Fibroblast of lung (primary cell): ENCODE measurements at regions not wholly inside any gene's neighbourhood (a gene's known extent, or its start where the extent isn't known, plus 50 kb on each side); places are given as distances from the start of the nearest gene placed in this dataset.
A peak's percentile ranks its signal among the peaks of the same experiment; 100 is the strongest.

Source experiments
- DNase-seq, 2 donors: peaks; one replicate each; pipeline versions ENCODE4 v3.0.0 to v3.0.0-alpha.2; 2010; ENCODE audit warnings: low read depth in 2 of 2
- H2AFZ ChIP-seq: 2 replicates; pipeline ENCODE4 v1.5.1; 2012; ENCODE audit warnings: low read length, control low read depth, inconsistent platforms
- H3K27ac ChIP-seq: 2 replicates; pipeline ENCODE4 v1.5.1; 2011; ENCODE audit warnings: low read length, control low read depth; ENCODE audit not compliant: insufficient read depth
- H3K27me3 ChIP-seq: 2 replicates; pipeline ENCODE4 v1.5.1; 2011; ENCODE audit warnings: mild to moderate bottlenecking, low read length; ENCODE audit not compliant: control insufficient read depth, insufficient read depth
- H3K36me3 ChIP-seq: 2 replicates; pipeline ENCODE4 v1.5.1; 2011; ENCODE audit warnings: low read length; ENCODE audit not compliant: control insufficient read depth, insufficient read depth
- H3K4me1 ChIP-seq: 2 replicates; pipeline ENCODE4 v1.5.1; 2011; ENCODE audit warnings: low read length; ENCODE audit not compliant: control insufficient read depth, insufficient read depth; ENCODE audit errors: extremely low read depth
- H3K4me2 ChIP-seq: 2 replicates; pipeline ENCODE4 v1.5.1; 2011; ENCODE audit warnings: low read length, control low read depth; ENCODE audit not compliant: insufficient read depth; ENCODE audit errors: extremely low read depth
- H3K4me3 ChIP-seq, 4 experiments: fragments of 200-600 bp in 1 of 4; sonication (generic) in 1 of 4; replicated peaks in 1 of 4; 2 replicates each; pipeline ENCODE4 v1.5.1; 2011 to 2016; ENCODE audit warnings: low read length in 4 of 4, low read depth in 3 of 4, mild to moderate bottlenecking in 3 of 4, control low read depth in 2 of 4, inconsistent platforms in 1 of 4, mixed read lengths in 1 of 4; ENCODE audit not compliant: insufficient read depth in 1 of 4; ENCODE audit errors: control extremely low read depth in 1 of 4
- H3K79me2 ChIP-seq: 2 replicates; pipeline ENCODE4 v1.5.1; 2012; ENCODE audit warnings: mild to moderate bottlenecking, low read length, inconsistent platforms; ENCODE audit not compliant: control insufficient read depth, insufficient read depth
- H3K9ac ChIP-seq: 2 replicates; pipeline ENCODE4 v1.5.1; 2011; ENCODE audit warnings: mild to moderate bottlenecking, low read length, control low read depth; ENCODE audit not compliant: insufficient read depth
- H3K9me3 ChIP-seq: 2 replicates; pipeline ENCODE4 v1.5.1; 2012; ENCODE audit warnings: low read depth, low read length; ENCODE audit not compliant: control insufficient read depth, insufficient read depth
- H4K20me1 ChIP-seq: 2 replicates; pipeline ENCODE4 v1.5.1; 2011; ENCODE audit warnings: low read length; ENCODE audit not compliant: control insufficient read depth, insufficient read depth; ENCODE audit errors: extremely low read depth
- EZH2 ChIP-seq: IDR thresholded peaks from 2 replicates; pipeline ENCODE4 v1.5.1; 2012; ENCODE audit warnings: low read length, control low read depth, mild to moderate bottlenecking; ENCODE audit errors: missing control alignments
- TF ChIP-seq, protein P1 (sequence below), 2 donors: IDR thresholded peaks in 1 of 2; conservative IDR thresholded peaks in 1 of 2; 1 replicate in 1 of 2; 2 replicates in 1 of 2; pipeline ENCODE4 v1.5.1; 2011 to 2012; ENCODE audit warnings: low read length in 2 of 2, control low read depth in 1 of 2, inconsistent platforms in 1 of 2, low read depth in 1 of 2, mild to moderate bottlenecking in 1 of 2

DNA sequence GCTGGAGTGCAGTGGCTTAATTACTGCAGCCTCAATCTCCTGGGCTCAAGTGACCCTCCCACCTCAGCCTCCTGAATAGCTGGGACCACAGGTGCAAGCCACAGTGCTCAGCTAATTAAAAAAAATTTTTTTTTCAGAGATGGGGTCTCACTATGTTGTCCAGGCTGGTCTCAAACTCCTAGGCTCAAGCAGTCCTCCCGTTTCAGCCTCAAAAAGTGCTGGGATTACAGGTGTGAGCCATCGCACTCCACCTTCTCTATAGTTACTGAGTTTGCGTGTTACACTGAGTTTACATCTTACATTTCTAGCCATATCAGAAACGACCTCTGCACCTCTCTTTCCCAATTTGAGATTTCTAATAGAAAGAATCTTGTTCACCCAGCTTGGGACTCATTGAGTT is 53.6 kb upstream of the EML4 start:
- H3K79me2 ChIP-seq = no peaks in the 10 kb centered on the region
- no peak overlapping the region for H3K9ac ChIP-seq
- no peaks in the 10 kb centered on the region for H3K27me3 ChIP-seq
- no peak overlapping the region for H2AFZ ChIP-seq
- H3K9me3 ChIP-seq = no peaks in the 10 kb centered on the region
- DNase-seq = no peak
- no peak overlapping the region for H3K4me3 ChIP-seq
- no peaks in the 10 kb centered on the region for H3K36me3 ChIP-seq
- H3K27ac ChIP-seq = no peak overlapping the region
- TF ChIP-seq, protein P1, sequence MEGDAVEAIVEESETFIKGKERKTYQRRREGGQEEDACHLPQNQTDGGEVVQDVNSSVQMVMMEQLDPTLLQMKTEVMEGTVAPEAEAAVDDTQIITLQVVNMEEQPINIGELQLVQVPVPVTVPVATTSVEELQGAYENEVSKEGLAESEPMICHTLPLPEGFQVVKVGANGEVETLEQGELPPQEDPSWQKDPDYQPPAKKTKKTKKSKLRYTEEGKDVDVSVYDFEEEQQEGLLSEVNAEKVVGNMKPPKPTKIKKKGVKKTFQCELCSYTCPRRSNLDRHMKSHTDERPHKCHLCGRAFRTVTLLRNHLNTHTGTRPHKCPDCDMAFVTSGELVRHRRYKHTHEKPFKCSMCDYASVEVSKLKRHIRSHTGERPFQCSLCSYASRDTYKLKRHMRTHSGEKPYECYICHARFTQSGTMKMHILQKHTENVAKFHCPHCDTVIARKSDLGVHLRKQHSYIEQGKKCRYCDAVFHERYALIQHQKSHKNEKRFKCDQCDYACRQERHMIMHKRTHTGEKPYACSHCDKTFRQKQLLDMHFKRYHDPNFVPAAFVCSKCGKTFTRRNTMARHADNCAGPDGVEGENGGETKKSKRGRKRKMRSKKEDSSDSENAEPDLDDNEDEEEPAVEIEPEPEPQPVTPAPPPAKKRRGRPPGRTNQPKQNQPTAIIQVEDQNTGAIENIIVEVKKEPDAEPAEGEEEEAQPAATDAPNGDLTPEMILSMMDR (conservative IDR thresholded peaks at IDR 0.05 in 1 of 2, IDR thresholded peaks at IDR 0.05 in 1 of 2; ENCODE audit: low read depth in 1 of 2, low read length in 2 of 2) = no peak
- no peak for TF ChIP-seq EZH2
- no peak overlapping the region for H3K4me2 ChIP-seq
- no peaks in the 10 kb centered on the region for H4K20me1 ChIP-seq
- peaks cover 15% of the 10 kb centered on the region for H3K4me1 ChIP-seq

DNA sequence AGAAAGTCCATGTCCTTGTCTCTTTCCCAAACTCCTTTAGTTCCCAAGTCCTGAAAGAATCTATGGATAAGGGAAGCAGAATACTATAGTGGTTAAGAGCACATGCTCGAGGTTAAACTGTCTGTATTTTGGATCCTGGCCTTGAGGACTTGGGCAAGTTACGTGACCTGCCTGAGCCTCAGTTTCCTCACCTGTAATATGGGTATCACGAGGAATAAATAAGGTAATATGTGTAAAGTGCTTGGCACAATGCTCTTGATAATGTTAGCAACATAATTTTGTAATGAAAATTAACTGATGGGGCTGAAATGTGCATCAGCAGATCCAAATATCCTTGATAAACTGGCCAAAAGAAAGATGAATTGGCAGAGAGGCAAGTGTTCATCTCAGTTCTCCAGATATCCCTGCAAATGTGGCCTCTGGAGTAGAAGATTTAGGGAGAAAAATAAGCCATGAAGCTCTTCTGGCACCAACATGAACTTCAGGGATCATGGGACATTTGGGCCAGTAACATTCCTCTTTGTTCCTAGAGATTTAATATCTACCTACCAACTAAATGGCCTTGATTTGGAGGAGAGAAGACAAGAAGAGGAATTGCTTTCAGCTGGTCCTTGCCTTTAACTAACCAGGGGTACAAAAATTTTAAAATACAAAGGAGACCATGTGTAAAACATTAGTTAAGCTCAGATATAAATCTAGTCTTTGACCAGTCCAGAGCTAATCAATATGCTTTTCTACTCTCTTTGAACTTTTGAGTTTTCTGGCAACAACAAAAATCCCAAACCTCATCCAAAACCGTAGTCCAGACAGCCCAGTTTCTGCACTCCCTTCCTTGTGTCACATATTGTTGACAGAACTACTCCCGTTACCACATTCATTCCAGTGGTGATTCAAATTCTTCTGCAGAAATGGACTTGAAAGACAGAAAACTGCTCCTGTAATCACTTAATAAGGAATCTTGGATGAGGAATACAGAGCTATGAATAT is 52.7 kb upstream of the EML4 start:
- H3K27ac ChIP-seq = no peak overlapping the region
- no peak overlapping the region for H3K4me3 ChIP-seq
- no peaks in the 10 kb centered on the region for H3K9me3 ChIP-seq
- H3K79me2 ChIP-seq = no peaks in the 10 kb centered on the region
- peak overlapping the region; percentile 28 for H3K4me2 ChIP-seq
- no peak overlapping the region for H3K9ac ChIP-seq
- no peak for TF ChIP-seq EZH2
- no peak overlapping the region for H2AFZ ChIP-seq
- H3K36me3 ChIP-seq = no peaks in the 10 kb centered on the region
- H3K4me1 ChIP-seq = peaks cover 15% of the 10 kb centered on the region
- H4K20me1 ChIP-seq = no peaks in the 10 kb centered on the region
- peak; percentile 58 to 91 for DNase-seq
- H3K27me3 ChIP-seq = no peaks in the 10 kb centered on the region

DNA sequence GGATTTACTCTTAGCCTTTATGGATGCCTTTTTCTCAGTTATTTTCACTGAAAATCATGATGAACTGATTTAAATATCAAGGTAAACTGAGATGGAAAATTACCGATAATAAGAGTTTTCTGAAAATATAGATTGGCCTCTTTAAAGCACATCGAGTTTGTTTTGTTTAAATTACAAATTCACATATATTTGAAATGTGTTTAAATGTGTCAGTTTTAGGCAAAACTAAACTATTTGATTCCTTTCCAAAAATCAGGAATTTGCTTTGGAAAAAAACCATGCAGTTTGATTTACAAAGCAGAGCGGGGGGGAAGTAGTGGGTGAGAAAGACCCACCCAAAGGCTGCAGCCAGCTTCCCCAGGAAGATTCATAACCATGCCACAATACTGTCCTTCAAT is 52.0 kb upstream of the EML4 start:
- TF ChIP-seq, protein P1 (conservative IDR thresholded peaks at IDR 0.05 in 1 of 2, IDR thresholded peaks at IDR 0.05 in 1 of 2; ENCODE audit: low read depth in 1 of 2, low read length in 2 of 2) = no peak
- no peak for TF ChIP-seq EZH2
- Histone ChIP-seq H3K27me3 (no peaks in the 10 kb centered on the region), H3K4me2 (peak overlapping the region; percentile 28), H3K36me3 (no peaks in the 10 kb centered on the region), H3K9me3 (no peaks in the 10 kb centered on the region), H3K27ac (no peak overlapping the region), H3K4me3 (no peak overlapping the region), H3K9ac (no peak overlapping the region), H3K4me1 (peaks cover 15% of the 10 kb centered on the region), H2AFZ (no peak overlapping the region), H4K20me1 (no peaks in the 10 kb centered on the region), H3K79me2 (no peaks in the 10 kb centered on the region)
- no peak for DNase-seq
